GM21528 (cell line): ENCODE measurements at regions not wholly inside any gene's neighbourhood (a gene's known extent, or its start where the extent isn't known, plus 50 kb on each side); places are given as distances from the start of the nearest gene placed in this dataset.

Source experiments
- ATAC-seq: cut with Tn5 transposase; IDR thresholded peaks from one replicate; pipeline ENCODE4 v1.9.1; 2021; ENCODE audit warnings: mild to moderate bottlenecking, moderate library complexity; ENCODE audit not compliant: unreplicated experiment, low FRiP score

DNA sequence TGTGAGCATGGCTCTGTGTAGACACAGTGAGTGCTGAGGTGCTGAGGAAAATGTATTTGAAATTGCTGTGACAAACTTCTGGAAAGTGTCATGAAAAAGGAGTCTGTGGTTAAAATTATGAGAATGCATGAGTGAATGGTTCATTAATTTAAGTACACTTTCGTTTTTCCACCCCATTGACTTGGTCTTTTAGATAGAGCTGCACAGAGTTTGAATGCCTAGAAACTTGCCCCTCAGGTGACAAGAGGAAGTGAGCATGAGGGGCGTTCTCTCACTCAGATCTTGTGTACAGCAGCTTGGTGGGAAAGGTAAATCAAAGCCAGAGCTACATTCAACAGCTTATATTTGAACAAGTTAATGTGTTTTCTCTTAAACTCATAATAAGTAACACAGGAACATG is 296.8 kb downstream of the WDR72 start:
- ATAC-seq, result no peak

DNA sequence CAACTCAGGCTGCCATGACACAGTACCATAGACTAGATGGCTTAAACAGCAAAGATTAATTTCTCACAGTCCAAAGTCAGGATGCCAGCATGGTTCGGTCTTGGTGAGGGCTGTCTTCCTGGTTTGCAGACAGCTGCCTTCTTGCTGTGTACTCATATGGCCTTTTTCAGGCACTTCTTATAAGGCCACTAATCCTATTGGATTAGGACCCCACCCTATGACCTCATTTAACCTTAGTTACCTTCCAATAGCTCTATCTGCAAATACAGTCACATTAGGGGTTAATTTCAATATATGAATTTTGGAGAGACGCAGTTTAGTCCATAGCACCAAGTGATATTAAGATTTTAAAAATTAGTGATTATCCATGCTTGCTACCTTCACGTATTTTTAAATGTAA is 297.8 kb downstream of the WDR72 start:
- no peak for ATAC-seq

DNA sequence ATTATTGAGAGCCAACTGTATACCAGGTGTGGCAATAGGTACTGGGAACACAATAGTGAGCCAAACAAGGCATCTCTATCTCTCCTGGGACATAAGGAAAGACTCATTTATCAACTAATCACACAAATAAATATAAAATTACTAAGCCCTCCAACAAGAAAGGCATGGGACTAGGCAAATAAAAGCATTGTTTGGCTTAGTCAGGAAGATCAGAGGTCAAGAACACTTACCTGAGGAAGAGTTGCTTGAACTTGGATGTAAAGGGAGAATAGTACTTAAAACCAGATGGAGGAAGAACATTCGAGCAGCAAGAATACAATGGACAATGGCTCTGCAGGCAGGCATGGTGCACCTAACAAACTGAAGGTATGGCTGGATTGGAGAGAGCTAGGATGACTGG is 300.7 kb downstream of the WDR72 start:
- ATAC-seq, result no peak

DNA sequence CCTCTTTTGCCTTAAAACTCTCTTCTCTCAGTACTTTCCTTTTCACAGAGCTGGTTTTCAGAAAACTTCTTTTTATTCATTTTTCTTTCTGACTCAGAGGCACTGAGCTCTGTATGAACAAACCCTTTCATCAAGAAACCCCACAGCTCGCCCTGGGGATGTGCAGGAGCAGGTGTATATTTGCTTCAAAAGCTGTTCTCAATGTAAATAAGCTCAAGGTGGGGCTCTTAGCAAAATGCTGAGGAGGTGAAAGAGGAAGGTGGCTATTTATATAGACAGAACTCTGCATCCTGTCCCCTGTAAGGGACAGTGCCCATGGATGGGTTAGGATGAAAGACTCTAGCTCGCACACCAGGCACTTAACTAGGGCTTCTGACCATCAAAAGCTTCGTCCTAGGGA is 302.0 kb downstream of the WDR72 start:
- ATAC-seq, result no peak

DNA sequence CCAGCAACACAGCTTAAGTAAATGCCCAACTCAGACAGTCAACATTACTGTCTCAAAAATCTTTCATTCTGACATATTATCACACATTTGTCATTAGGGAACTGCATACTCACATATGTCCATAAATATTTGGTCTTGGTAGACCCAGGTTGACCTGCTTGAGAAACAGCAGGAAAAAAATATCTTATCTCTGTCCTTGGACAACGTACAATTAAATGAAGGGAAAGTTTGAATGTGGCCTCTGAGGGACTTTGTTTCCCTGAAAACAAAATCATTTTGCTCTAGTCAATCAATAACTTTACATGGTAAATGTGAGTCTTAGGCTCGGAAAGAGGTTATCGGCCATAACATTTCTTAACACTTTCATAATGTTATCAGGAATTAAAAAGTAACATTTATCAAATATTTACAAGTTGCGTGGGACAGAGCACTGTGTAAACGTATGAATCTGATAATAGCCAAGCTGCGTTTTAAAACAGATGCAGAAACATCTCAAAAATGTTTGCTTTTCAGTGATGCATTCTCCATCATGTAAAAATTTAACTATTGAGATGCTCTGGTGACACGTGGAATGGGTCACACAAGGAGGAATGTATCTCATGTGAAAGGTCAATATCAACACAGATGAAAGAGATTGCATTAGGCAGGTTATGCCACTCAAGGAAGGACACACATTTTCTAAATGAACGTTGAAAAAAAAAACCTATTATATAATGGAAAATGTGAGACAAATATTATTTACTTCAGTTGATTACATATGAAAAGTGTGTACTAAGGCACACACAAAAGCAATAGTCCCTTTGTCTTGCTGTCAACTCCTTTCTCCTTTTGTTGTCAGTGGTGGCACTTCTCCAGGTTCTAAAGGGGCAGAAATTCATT is 304.4 kb downstream of the WDR72 start:
- ATAC-seq, result no peak

DNA sequence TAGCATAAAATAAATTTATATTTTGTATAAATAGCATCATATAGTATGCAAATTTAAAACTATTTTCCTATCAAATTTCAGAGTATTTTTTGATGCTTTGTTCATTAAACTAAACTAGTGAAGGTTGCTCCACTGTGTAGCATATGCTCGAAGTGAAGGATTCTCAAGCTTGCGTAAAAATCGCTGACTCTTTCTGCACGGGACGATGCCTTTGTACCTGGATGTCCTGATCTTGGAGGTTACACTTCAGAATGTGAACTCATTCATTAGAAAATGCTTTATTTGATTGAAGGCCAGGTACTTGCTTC is 305.0 kb downstream of the WDR72 start:
- ATAC-seq, result no peak

DNA sequence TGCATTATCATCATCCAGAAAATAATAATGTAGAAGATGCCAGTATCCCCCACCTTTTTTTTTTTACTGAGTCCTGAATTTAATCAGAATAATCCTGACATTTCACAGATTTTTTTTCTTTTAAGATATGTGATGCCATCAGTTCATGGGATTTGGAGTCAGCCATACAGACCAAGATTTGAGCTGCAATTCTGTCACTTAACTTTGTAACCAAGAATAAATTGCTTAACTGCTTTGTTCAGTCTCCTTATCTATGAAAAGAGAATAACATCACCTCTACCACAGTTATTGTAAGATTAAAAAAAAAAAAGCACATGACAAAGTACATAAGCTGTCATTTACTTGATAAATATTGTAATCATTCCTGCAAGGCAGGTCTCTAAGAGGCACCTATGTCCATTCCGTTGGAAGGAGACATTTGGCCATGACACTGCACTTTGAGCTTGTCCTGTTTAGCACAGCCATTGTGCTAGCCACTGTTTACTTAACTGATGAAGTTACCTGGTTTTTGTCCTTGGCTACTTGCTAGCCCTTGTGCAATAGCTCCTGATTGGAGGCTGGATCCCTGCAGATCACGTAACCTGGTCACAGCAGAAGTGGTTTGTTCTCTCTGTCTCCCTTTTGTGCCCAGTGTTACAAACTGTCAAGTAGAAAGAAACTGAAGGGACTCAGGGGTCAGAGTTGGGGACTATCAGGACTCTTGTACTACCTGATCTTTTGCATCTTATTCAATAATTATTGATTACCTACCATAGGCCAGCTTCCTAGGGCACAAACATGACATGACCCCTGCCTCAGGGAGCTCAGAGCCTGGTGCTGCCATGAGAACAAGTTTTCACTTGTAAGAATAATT is 306.0 kb downstream of the WDR72 start:
- no peak for ATAC-seq

DNA sequence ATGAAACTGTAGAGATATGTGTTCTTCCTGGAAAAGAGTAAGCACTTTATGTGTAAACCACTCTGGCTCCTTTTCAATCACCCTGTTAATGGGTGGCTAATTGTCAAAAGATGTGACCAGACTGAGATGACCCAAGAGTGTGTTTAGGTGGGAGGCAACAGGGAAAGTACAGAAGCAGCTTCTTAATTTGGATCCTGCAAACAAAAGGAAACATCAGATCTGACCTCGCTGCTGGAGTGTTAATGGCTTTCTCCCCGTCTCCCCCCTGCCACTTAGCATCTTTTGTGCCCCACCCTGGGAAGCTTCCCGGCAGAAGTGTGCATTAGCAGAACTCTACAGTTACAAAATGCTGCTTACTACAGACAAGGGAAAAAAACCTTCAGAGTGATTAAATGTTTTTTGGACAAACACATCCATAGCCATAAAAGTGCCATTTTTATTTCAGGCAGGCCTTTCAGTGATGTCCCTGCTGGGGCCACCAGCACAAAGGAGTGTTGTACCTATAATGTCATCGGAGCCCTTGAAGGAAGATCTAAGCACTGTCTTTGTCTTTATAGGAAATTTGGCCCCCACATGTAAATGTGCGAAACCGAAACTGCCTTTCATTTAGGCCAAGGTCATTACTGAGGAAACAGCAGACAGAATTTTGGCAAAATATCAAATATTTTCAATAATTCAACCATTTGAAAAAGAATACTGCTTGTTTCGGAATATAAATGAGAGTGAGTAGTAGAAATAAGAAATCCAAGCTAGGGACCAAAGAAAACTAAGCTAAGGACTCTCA is 311.0 kb downstream of the WDR72 start:
- ATAC-seq, result no peak

DNA sequence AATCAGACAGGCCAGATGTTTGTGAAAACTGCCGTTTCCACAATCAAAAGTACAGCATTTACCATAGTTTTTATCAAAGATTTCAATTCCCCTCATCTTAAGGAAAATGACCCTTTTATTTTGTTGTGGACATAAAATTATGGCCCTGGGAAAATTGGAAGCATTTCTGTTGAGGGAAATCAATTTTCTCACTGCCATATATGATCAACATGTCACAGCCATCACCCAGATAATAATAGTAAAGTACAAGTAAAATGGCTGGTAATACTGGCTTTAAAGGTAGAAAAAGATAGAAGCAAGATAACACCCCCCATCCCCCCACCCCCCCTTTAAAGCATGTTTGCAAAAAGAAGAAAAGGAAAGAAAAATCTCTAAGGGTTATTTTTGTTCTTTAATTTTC is 311.7 kb downstream of the WDR72 start:
- no peak for ATAC-seq

DNA sequence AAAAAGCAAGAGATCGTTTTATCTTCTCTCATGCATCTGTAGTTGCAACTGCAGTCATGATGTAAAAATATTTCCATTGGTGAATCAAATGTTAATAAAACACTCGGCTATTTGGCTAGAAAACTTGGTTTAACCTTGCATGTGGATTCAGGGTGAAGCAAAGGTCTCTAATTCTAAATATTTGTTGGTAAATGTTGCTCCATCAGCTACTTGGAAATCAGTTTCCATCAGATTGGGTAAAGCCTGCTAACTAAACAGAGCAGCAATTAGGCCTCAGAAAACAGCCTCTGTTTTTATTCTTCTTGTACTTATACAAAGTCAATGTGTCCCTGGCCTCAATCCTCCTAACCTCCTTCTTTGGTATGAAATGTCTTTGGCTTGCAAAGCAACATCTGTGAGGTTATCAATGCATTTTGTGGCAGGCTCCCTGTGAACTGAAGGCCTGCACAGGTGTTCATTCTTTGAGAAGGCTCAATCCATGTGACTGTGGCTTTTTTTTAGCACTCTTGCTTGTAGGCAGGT is 312.3 kb downstream of the WDR72 start:
- ATAC-seq, result no peak

DNA sequence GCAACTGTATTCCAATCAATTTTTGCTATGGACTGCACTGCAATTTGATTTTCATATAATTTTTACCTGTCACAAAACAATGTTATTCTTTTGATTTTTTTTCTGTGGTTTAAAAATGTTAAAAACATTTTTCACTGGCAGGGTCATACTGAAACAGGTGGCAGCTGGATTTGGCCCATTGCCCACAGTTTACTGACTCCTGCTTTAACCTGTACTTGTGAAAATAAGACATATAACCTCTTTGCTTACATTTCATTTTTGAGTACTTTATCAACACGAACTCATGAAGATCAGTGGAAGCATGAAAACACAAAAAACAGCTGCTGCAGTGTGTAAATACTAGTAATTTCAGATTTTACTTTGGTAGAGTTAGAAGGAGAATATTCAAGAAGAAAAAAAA is 313.1 kb downstream of the WDR72 start:
- no peak for ATAC-seq

DNA sequence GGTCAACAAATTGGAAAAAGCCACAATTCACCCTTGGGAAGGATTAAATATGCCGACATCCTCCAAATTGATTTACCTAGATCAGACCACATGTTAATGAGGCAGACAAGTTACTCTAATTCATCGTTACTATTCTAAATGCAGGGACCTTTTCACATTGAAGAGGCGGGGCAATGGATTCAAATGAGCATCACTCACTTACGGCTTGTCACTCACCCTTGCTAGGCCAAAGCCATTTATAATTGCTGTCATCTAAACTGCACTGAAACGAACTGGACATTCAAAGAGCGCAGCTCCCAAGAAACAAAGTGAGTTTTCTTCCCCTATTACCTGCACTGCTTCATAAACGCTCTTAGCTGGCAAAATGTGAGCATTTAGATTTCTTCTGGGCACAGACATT is 313.9 kb downstream of the WDR72 start:
- ATAC-seq, result no peak

DNA sequence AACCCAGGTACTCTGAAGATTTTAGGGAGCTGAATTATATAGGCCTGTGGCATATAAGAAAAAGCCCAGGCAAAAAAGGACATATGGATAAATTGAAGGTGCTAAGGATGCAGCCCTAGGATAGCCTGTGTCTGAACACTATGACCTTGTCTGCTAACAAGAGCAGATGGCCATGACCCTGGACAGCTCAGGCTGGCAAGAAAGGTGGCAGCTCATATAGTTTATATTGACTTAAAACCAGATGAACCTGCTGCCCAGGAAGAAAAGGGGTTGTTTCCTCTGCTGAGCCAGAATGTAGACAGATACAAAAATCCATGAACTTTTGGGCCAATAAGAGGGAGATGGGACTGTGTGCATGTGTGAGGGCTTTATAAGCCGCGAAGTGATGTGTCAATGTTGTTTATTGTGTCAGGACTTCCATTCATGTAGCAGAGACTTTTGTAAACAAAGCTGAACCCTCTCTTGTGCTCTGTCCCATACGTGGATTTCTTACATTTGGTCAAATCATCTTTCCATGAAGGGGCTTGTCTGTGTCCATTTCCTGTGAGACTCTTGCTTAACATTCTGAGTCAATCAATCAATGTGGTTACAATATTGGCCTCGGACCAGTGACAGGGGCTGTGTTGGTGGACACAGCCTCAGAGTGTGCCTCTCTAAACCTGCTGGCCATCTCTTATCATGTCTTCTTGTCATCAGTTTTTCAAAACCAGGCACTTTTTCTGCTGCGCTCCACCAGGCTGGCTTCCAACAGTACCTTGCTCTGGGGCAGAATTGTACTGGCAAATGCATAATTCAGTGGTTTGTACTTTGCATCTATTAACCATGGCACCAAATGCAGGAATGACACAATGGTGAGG is 321.2 kb downstream of the WDR72 start:
- no peak for ATAC-seq

DNA sequence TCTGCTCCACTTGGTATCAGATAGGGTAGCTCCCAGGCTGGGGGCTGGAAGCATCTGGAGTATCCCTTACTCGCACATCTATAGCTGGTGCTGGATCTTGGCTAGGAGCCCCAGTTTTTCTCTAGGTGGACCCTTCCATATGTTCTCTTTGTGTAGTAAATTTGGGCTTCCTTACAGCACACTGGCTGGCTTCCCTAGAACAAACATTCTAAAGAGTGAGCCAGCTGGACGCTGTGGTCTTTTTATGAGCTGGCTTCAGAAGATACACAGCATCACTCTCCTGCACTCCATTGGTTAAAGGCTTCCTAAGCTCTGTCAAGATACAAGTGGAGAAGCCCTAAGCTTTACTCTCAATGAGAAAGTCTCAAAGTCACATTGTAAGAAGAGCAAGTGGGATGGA is 322.1 kb downstream of the WDR72 start:
- ATAC-seq, result no peak

DNA sequence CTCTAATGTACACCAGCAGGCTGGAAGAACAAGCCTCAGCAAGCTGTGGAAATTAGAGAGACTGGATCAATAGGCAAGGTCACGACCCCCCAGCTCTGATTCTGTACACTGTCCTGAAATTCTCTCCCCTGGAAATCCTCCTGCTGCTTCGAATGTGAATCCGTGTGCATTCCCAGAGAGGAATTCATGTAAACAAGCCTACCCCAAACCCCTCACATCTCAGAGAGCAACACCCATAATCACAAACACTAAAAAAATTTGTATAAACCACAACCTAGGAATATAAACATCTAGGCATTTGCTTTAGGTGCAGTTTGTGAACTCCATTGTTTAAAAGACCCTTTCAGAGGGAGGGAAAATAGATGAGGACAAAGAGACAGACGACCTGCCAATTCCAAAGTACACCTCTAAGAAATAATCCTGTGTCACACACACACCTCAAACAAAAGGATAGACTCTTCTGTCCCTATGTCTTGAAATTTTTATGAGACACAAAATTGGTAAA is 325.2 kb downstream of the WDR72 start:
- ATAC-seq, result no peak

DNA sequence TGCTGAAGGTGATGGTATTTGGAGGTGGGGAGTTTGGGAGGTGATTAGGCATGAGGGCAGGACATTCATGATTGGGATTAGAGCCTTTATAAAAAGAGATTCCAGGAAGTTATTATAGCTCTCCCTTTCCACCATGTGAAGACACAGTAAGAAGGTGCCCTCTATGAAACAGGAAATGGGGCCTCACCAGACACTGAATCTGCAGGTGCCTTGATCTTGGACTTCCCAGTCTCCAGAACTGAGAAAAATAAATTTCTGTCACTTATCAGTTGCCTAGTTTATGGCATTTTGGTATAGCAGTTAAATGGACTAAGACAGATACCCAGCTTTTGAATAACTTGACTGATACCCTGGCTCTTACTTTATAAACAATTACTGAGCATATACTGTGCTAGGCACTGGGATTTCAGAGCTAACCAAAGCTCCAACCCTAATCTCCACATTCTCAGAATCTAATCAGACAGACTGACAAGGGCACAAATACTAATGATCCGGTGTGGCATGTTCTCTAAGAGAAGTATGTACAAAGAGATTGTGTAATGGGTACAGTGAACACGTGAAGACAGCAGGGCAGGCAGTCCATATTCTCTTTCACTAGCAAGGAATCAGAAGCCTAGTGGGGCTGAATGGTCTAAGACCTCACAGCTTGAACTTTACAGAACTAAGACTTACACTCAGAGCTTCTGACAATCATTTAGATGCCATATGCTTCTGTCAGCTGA is 343.1 kb downstream of the WDR72 start:
- ATAC-seq, result no peak

DNA sequence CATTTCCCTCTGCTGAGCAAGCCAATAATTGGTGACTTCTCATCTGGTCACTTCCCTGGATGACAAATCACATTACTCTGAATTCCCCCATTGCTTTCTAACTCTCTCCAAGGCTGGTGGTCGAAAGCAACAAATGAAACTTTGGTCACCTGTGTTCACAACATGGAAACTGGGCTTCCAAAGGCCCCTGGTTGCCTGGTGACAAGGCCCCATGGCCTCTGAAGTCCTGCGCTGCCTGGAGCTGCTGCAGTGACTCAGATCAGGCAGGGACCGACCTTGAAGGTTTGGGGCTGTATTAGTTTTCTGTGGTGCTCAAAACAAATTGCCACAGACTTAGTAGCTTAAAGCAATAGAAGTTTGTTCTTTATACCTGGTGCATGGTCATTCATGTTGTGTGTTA is 345.3 kb downstream of the WDR72 start:
- ATAC-seq, result no peak

DNA sequence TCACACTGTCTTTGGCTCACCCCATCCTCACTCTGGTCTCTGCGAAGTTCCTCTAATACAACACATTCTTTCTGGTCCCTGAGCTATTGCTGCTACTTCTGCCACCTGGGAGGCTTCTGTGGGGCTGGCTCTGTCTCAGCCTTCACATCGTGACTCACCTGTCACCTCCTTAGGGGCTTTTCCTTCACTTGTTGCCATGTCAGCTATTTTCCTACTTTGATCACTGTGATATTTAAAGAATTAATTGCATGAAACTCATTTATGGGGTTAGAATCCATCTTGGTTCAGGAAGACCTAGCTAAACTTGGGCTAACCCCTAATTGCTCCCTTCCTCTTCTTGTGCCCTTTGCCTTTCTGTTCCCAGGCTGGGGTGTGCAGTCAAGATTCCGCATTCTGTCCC is 346.9 kb downstream of the WDR72 start:
- ATAC-seq, result no peak

DNA sequence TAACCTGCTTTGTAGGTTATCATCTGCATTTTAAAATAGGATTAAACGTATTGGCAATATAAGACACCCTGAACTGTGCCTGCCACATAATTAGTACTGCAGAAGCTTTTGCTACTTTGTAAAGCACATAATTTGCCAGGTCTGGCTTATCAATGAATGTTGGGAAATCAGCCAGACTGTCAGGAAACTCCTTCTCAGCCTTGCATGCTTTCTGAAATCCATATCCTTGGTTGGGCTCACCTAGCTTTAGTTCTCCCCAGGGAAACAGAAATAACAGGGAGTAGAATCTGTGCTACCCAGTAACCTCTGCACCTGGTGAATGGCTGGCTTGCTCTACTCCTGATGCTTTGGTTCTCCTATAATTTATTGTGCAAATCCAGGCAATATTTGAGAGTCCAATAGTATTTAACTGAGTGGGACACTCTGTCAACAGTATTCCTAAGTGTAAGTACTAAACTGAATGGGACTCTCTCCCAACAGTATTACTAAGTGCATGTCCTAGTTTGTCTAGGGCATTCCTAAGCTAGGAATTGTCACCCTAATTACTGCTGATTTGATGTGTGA is 354.5 kb downstream of the WDR72 start:
- ATAC-seq, result no peak
